ENCODE measurements at regions not wholly inside any gene's neighbourhood (a gene's known extent, or its start where the extent isn't known, plus 50 kb on each side); places are given as distances from the start of the nearest gene placed in this dataset.

- DNase-seq (ENCODE audit: low read depth): no peak
- no peak for TF ChIP-seq CTCF (IDR thresholded peaks at IDR 0.05; ENCODE audit: control insufficient read depth, insufficient read depth, low read depth, low read length, missing control alignments)
- H3K4me3 ChIP-seq (ENCODE audit: control insufficient read depth, low read depth, low read length): no peak overlapping the region
Observed at GRCh38 chr12:115004470-115005146, 320.6 kb upstream of the TBX3 start.

DNA sequence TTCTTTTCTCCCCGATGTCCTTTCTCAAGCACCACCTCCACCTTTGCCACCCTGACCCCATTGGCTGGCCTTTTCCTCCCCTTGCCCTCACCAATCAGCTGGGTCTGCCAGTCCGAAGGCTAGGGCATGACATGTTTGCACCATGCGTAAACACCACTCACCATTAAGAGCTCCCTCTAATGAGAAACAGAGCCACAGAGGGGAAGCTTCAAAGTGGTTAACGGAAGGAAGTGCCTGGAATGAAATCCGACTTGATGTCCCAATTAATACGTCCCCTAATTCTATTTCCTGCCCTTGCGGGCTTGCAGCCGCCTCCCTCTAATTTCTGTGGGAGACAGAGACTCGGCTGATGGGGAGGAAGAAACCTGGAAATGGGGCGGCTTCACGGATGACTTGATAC lies 318.5 kb upstream of the TBX3 start:
- DNase-seq (ENCODE audit: low read depth): no peak
- no peak for TF ChIP-seq CTCF (IDR thresholded peaks at IDR 0.05; ENCODE audit: control insufficient read depth, insufficient read depth, low read depth, low read length, missing control alignments)
- H3K4me3 ChIP-seq (ENCODE audit: control insufficient read depth, low read depth, low read length): no peak overlapping the region

GRCh38 chr12:115001571-115002180 lies 317.7 kb upstream of the TBX3 start:
- no peak for TF ChIP-seq CTCF (IDR thresholded peaks at IDR 0.05; ENCODE audit: control insufficient read depth, insufficient read depth, low read depth, low read length, missing control alignments)
- no peak for DNase-seq (ENCODE audit: low read depth)
- H3K4me3 ChIP-seq (ENCODE audit: control insufficient read depth, low read depth, low read length): no peak overlapping the region

DNA sequence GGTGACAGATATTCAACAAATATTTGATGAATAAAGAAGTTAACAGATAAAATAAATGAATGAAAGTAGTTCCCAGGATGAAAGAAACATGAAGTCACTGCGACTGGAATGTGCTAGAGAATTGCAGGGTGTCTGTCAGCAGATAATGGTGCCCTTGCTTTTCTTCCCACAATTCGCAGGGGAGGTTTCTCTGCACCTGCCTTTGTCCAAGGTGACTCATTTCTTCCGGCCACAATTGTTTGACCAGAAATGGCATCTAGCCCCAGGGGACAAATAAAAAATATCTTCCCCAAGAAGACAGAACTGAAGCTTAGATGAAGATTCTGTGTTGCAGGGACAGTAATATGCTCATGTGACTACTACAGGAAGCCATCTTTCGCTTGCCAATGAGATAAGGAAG lies 316.1 kb upstream of the TBX3 start:
- no peak for TF ChIP-seq CTCF (IDR thresholded peaks at IDR 0.05; ENCODE audit: control insufficient read depth, insufficient read depth, low read depth, low read length, missing control alignments)
- no peak overlapping the region for H3K4me3 ChIP-seq (ENCODE audit: control insufficient read depth, low read depth, low read length)
- DNase-seq (ENCODE audit: low read depth): no peak

DNA sequence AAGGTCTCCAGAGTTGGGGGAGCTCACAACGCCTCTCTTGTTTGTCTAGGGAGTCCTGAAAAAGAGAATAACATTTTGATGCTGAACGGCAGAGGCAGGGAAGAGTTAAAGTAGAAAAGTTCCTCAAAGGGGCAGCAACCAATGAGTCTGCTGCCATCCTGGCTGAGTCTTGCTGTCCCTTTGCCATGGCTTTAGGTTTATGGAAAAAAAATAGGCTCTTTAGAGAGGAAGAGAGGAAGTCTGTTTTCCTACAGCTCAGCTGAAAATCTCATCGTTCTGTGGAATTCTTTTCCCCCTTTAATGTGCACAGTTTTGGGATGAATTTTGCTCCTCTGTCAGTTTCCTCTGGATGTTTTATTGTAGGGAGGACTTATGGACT lies 314.8 kb upstream of the TBX3 start:
- TF ChIP-seq CTCF (IDR thresholded peaks at IDR 0.05; ENCODE audit: control insufficient read depth, insufficient read depth, low read depth, low read length, missing control alignments): no peak
- no peak overlapping the region for H3K4me3 ChIP-seq (ENCODE audit: control insufficient read depth, low read depth, low read length)
- no peak for DNase-seq (ENCODE audit: low read depth)

DNA sequence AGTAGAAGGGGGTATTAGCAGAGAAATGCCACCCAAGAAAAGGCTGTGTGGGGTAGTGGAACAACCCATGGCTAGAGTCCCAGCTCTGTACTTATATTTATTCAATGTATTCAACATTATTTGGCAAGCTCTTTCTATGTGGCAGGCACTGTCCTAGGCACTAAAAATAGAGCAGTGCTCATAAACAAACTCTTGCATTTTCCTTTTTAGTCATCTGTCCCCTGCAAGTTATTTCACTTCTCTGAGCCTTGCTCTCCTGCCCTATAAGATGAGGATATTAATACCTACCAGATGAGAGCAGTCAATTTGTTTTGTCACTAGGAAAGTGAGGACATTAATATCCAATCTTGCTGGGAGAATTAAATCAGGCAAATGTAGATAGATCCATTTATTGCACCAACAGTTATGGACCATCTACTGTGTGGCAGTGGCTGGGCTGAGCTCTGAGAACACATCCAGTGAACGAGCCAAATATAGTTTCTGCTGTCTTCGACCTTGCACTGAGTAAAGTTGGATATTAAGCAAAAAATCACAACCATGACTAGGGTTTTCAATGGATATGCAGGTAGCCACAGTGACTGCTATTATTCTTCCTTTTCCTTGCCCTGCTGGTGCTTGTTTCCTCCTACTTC lies 314.3 kb upstream of the TBX3 start:
- TF ChIP-seq CTCF (IDR thresholded peaks at IDR 0.05; ENCODE audit: control insufficient read depth, insufficient read depth, low read depth, low read length, missing control alignments): no peak
- H3K4me3 ChIP-seq (ENCODE audit: control insufficient read depth, low read depth, low read length): no peak overlapping the region
- DNase-seq (ENCODE audit: low read depth): no peak
